GM04504 (cell line): ENCODE measurements at regions not wholly inside any gene's neighbourhood (a gene's known extent, or its start where the extent isn't known, plus 50 kb on each side); places are given as distances from the start of the nearest gene placed in this dataset.
"Not testable (repeated sequence)": the region's sequence is repeated elsewhere in the genome, so short reads cannot be mapped to it uniquely, and the experiment has no call there.

Source experiments
- DNase-seq: peaks from one replicate; pipeline ENCODE4 v3.0.0-alpha.2; 2012; ENCODE audit warnings: low read depth

GRCh38 chr13:65302691-65303090, 1927.4 kb downstream of the PCDH9 start:
- no peak for DNase-seq

DNA sequence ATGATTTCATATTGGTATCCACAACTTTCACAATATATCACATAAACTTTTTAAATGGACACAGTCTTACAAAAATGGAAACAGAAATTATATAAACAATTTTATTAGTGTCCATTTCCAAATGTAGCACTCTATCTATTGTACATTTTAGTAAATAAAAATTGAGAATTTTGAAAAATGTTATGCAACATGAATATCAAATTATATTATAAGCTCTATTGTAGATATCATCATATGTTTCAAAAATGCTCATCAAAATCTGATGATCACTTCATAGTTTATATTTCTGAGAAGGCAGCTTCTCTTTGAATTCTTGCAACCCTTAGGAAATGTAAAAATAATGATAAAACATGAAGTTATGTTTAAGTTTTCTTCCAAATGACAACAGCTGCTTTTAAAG, 1928.6 kb downstream of the PCDH9 start:
- DNase-seq, result no peak

DNA sequence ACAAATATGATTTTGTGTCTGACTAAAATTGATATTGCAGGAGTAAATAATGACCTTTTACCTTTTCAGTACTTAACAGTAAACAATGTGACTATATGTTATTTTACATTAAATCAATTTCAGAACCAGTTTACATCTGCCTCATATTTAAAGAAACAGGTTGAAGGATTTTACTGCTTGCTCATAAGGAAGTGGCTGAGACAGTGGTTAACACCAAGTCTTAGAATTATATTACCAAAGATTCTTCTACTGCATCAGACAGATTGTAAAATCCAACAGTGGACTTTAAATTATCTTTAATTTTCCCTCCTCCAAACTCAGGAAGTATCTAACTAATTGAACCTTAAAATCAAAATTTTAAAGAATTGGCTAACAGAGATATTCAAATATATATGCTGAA, 1929.9 kb downstream of the PCDH9 start:
- DNase-seq, result no peak

- no peak for DNase-seq
These were observed 1936.5 kb downstream of the PCDH9 start for GRCh38 chr13:65293530-65294198.

GRCh38 chr13:65292488-65292901, 1937.6 kb downstream of the PCDH9 start:
- peak; percentile 19 for DNase-seq

DNA sequence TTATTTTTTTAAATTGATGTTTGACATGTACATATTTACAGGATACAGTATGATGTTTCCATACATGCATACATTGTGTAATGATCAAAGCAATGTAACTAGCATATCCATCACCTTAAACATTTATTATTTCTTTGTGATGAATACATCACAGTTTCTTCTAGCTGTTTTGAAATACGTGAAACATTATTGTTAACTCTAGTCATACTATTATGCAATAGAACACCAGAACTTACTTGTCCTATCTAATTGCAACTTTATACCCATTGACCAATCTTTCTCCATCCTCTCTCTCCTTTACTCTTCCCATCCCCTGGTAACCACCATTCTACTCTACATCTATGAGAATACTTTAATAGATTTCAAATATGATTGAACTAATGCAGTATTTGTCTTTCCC, 1942.7 kb downstream of the PCDH9 start:
- no peak for DNase-seq

GRCh38 chr13:65275838-65276630, 1954.1 kb downstream of the PCDH9 start:
- no peak for DNase-seq

DNA sequence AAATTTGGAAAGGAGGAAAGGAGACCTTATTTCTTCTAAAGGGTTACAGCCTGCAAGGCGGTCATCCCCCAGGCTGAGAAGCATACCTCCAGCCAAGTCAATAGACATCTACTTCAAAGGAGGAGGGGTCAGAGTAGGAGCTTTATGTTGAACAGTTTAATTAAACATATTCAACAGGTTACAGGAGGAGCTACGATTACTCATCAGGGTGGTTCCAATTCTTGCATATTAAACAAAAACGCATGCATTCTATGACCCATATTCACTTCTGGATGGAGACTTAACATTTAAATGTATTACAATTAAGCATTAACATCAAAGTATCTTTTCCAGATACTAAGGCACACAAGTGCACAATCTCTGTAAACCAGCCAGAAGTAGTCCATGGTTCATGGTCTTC, 1955.0 kb downstream of the PCDH9 start:
- no peak for DNase-seq

DNA sequence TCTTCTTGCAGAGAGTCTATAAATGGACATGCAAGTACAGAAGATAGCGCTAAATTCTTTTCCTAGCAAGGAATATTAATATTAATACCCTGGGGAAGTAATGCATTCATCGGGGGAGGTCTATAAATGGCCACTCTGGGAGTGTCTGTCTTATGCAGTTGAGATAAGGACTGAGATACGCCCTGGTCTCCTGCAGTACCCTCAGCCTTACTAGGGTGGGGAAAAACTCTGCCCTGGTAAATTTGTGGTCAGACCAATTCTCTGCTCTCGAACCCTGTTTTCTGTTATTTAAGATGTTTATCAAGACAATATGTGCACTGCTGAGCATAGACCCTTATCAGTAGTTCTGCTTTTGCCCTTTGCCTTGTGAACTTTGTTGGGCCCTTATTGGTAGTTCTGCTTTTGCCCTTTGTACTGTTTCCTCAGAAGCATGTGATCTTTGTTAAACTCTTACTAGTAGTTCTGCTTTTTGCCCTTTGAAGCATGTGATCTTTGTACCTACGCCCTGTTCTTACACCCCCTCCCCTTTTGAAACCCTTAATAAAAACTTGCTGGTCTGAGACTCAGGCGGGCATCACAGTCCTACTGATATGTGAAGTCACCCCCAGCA, 1956.2 kb downstream of the PCDH9 start:
- DNase-seq, result not testable (repeated sequence)

- no peak for DNase-seq
These were observed 1962.1 kb downstream of the PCDH9 start for GRCh38 chr13:65268009-65268408.

DNA sequence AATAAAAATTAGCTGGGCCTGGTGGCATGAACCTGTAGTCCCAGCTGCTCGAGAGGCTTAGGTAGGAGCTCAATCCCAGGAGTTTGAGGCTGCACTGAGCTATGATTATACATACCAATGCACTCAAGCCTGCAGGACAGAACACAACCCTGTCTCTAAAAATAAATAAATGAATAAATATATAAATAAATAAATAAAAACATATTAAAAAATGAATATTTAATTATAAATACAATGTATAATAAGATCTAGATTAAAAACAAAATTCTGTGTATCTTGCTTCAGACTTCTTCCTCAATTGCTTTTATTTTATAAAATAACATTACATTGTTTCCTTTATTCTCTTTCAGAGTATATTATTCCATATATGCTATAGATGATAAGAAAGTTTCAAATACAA, 1964.1 kb downstream of the PCDH9 start:
- no peak for DNase-seq

DNA sequence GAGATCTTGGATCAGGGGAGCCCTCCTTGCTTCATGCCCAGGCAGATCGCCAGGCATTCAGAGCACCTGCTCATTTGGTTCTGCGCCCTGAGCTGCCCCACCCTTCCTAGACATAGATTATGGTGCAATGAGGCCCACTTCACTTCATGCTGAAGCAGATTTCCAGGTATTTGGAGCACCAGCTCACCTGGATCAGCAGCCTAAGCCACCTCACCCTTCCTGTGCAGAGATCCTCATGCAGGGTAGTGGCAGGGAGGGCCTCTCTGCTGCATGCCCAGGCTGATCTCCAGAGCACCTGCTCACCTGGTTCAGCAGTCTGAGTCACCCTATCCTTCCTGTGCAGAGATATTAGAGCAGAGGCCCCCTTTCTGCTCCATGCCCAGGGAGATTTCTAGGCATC, 1966.1 kb downstream of the PCDH9 start:
- DNase-seq, result no peak

DNA sequence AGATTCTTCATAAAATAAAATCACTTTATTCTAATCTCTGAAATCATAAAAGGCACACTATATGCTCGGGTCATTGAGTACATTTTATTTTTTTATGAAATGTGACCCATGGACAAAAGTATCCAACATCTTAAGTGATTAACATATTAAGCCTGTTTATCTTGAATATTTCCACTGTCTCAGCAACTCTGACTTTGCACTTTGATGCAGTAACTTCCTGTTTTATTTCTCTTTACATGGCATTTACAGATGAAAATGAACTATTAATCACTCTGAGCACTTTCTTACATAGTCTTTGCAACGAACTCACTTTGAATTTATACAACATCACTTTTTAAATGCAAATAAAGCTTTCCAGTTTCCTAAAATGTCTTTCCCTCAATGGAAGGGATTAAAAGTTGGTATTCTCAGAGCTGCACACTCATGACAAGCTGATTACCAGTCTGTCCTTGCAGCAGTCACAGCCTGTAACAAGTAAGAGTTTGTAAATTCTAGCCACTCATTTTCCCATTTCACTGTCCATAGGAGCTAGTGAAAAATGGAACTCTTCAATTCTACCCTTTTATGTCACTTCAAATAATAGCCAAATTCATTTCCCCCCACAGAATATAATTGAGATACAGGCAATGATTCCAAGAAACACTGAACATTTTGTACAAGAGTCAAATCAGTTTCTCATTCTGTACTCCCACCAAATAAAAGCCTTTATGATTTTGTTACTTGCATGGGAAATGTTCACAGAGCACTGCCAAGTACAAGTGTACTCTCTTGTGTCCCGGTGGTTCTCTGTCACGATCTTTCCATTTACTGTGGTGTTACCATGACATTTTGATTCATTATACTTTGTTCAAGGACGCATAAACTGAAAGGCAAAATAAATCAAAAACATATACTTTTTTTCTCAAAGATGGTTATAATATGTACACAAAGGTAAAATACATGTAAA, 1968.9 kb downstream of the PCDH9 start:
- no peak for DNase-seq

GRCh38 chr13:65240773-65241172, 1989.4 kb downstream of the PCDH9 start:
- DNase-seq, result no peak

DNA sequence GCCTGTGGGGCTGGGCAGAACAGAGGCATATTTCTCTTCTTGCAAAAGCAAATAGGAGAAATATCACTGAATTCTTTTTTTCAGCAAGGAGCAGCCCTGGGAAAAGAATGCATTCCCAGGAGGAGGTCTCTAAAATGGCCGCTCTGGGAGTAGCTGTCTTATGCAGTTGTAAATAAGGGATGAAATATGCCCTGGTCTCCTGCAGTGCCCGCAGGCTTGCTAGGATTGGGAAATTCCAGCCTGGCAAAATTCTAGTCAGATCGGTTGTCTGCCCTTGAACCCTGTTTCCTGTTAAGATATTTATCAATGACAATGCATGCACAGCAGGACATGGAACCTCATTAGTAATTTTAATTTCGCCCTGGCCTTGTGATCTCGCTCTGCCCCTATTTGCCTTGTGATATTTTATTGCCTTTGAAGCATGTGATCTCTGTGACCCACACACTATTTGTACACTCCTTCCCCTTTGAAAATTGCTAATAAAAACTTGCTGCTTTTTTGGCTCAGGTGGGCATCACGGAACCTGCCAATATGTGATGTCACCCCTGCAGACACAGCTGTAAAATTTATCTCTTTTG, 1993.2 kb downstream of the PCDH9 start:
- no peak for DNase-seq

DNA sequence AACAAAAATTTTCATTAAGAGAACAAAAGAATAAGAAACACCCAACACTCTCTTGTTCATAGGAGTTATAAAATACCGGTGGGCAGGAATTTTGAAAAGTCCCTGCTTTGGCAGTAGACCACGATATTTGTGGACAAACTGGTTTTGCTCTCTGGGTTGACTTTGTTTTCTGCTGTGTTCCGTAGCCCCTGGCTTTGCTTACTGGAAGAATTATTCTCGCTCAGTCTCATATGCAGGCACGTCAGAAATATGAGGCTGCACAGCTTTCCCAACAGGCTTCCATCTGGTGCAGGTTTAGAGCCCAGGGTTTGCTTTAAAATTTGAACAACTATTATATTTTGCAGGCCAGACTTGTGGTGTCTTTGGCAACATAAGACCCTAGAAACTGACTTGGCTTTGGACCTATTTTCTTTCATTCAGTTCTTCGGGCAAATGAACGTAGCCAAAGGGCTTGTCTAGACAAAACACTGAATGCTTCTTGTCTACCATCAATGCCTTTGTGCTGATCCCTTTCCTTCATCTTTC, 2012.6 kb downstream of the PCDH9 start:
- DNase-seq, result no peak

GRCh38 chr13:65202845-65203244, 2027.3 kb downstream of the PCDH9 start:
- DNase-seq, result not testable (repeated sequence)

GRCh38 chr13:65188721-65189120, 2041.4 kb downstream of the PCDH9 start:
- no peak for DNase-seq

DNA sequence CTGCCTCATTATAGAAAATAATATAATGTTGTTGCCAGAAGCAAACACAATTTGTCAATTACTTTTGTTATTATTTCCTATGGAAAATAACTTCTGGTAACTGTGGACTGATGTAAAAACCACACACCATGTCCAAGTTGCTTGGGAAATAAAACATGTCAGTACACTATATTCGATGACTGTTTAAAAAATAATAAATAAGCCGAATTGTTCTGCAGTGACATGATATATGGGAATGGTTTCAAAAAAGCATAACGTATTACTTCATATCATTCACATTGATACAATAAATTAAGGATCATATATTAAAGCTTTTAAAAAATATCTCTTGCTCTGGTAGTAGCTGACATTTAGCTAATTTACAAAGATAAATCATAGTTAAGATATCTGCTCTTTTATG, 2062.1 kb downstream of the PCDH9 start:
- DNase-seq, result no peak

GRCh38 chr13:65166675-65167074, 2063.5 kb downstream of the PCDH9 start:
- no peak for DNase-seq

DNA sequence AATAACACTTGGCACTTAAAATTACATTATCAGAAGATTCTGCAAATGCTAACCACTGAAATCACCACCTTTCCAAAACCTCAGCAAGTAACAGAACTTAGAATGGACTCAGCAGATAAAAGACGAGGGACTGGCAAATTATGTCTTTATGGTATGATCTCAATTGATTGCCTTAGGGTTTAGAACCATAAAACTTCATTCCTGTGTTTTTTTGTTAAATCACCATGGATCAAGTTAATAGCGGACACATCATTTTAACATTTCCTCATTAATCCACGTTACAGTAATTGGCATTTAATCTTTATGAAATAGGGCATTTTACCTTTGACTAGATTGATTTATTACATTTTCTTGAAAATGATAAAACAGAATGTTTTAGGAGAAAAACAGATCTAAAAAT, 2070.3 kb downstream of the PCDH9 start:
- no peak for DNase-seq

DNA sequence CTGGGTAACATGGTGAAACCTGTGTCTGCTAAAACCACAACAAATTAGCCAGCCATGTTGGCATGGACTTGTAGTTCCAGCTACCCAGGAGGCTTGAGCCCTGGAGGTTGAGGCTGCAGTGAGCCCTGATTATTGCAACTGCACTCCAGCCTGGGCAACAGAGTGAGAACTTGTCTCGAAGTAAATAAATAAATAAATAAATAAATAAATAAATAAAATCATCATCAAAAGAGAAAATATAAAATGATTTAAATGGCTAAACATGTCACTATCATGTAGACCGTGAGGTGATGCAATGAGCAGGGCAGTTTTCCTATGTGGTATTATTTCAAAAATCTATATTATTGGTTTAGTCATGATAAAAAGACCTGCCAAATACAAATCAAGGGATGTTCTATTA, 2074.3 kb downstream of the PCDH9 start:
- no peak for DNase-seq
